ELR (cell line): ENCODE measurements at regions not wholly inside any gene's neighbourhood (a gene's known extent, or its start where the extent isn't known, plus 50 kb on each side); places are given as distances from the start of the nearest gene placed in this dataset.

Experiments used
- DNase-seq: peaks from one replicate; pipeline ENCODE4 v3.0.0-alpha.2; 2015; ENCODE audit warnings: low read depth

DNA sequence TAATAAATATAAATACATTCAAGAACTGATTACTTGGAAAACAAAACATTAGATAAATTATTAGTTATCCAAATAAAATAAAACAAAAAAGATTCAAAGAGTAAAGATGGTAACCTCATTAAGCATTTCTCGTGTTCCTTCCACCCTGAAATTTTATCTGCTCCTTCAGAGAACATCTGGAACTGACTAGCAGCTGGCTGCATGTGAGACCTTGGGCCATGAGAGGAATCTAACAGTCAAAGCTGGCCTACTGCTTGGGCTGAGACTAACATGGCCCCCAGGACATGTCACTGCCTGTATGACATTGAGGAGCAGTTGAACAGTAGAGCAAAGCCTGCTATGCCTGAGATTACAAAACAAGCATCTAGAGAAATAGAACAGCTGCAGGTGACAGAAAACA is 208.5 kb upstream of the ZSWIM2 start:
- DNase-seq = no peak

DNA sequence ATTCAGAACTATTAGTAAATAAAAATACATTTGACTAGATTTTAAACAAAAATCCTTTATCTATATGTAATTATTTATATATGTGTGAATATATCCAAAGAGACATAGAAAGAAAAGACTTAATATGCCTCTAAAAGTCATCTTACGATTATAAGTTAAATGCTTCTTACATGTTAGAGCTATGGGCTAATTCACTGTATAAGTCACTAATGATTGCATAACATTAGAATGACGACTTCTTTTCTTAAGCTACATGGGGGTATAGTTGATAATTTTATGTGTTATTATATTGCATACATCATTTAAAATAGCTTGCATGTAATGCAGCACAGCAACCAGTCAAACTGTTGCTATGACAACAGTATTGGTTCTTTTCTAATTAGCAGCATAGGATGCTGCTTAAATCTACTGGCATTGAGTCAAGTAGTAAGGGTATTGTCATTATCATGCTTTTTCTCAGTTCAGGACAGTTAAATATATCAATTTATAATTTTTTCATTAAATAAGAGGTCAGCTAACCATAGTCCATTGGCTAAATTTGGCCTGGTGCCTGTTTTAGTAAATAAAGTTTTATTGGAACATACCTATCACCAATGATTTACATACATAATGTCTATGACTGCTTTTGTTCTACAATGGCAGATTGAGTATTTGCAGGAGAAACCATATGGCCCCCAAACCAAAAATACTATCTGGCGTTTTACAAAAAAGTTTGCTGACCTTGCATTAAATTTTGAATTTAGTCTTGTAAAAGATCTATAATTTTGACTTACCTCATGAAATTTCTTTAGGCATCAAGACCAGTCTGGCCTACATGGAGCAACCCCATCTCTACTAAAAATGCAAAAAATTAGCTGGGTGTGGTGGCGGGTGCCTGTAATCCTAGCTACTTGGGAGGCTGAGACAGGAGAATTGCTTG is 207.7 kb upstream of the ZSWIM2 start:
- DNase-seq = no peak

DNA sequence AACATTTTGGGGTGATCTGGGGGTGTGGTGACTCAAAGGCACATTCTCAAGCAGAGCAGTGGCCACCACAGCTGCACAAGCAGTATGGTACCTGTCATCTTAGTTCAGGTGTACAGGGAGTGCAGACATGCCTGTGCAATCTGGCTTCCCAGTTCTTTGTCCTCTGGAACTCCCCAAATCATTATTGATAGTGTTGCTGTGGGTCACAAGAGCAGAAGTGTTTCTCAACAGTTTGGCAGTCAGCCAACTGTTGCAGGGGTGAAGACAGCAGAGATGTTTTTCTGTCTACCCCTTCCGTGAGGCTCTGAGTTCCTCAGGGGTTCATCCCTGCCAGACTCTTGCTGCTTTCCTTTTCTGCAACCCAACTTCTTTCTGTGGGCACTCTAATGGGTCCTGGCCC is 206.5 kb upstream of the ZSWIM2 start:
- DNase-seq = no peak

DNA sequence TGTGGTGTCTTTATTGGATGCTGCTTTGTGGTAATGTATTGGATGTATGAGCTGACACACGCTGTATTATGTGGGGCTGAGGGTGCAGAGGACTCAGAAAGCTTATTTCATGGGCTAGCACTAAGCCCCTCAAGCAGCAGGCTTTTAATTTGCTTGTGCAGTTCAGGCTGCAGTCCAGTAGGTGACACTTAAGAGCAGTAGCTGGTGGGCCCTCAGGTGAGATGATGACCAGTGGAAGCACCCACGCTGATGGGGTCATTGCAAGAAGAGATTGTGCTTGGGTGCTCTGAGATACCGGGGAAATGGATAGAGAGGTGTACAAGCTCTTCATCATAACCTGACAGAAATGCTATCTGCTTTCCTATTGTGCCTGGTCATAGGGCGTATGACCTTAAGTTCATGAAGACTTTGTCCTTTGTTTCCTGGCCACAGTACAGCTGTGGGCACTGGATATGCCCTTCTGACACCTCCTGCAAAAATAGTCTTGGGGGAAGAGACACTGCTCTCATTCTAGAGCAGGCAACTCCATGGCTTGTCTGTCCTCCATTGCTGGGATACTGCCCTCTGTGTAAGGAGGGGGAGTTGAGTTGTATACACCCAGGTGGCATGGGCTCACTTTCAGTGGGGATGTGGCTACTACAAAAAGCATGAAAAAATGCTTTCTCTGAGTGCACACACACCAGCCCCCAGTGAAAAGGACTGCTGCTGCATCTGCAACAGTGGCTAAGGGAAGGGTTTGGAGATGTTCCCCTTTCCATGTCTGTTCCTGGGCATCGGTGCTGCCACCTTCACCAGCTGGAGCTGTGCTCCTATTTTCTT is 205.7 kb upstream of the ZSWIM2 start:
- DNase-seq = no peak

DNA sequence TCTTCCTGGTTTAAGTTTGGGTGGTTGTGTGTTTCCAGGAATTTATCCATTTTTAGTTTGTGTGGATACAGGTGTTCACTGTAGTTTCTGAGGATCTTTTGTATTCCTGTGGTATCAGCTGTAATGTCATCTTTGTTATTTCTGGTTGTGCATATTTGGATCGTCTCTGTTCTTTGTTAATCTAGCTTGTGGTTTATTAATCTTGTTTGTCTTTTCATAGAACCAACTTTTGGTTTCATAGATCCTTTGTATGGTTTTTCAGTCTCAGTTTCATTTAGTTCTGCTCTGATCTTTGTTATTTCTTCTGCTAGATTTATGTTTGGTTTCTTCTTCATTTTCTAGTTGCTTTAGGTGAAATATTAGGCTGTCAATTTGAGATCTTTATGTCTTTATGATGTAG is 202.4 kb upstream of the ZSWIM2 start:
- DNase-seq = no peak

DNA sequence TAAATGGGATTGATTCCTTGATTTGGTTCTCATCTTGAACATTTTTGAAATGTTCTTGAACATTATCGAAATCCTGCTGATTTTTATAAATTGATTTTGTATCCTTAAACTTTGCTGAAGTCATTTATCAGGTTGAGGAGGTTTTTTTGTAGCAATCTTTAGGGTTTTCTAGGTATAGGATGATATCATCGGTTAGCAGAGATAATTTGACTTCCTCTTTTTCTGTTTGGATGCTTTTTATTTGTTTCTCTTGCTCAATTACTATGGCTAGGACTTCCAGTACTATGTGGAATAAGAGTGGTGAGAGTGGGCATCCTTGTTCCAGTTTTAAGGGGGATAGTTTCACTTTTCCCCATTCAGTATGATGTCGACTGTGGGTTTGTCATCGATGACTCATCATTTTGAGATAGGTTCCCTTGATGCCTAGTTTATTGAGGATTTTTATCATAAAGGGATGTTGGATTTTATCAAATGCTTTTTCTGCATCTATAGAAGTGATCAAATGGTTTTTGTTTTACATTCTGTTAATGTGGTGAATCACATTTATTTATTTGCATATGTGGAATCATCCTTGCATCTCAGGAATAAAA is 201.5 kb upstream of the ZSWIM2 start:
- DNase-seq = peak; percentile 70

DNA sequence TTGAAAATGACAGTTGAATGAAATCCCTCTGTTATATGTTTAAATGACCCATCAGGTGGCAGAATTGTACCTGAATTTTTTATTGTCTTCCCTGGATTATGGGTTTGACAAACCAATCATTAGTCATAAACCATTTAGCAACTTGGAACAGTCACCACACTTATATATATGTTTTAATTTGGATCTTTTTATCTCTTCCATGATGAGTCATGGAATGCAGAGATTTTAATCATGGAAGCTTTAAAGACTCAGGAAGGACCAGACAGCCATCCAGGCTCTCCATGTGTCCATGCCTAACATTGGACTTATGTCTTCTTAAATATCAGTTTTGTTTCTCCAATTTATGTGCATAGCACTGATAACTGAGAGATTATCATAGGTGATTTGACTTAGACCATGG is 188.3 kb upstream of the ZSWIM2 start:
- peak; percentile 59 for DNase-seq

DNA sequence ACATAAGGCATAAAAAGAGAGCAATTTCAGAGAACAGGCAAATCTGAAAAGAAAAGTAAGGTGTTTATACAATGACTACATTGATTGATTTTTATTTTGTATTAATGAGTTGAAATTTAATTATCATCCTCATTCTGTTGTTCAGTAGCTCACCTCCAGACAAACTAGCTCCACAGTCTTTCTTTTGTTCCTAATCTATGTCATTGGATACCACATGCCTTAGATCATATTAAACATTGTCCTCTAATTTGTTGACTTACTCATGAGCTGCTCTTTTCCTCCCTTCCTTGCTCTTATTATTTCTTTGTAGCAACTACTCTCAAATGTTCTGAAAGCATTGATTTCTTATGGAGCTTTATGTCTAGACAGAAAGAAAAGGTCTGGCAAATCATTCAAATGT is 185.5 kb upstream of the ZSWIM2 start:
- DNase-seq = no peak

DNA sequence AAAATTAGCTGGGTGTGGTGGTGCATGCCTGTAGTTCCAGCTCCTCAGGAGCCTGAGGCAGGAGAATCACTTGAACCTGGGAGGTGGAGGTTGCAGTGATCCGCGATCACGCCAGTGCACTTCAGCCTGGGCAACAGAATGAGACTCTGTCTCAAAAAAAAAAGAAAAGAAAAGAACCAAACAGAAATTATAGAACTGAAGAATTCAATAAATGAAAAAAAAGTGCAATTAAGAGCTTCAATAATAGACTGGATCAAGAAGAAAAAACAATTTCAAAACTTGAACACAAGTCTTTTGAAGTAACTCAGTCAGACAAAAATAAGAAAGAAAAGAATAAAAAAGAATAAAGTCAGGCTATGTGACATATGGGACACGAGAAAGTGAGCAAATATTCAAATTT is 175.8 kb upstream of the ZSWIM2 start:
- DNase-seq = no peak

DNA sequence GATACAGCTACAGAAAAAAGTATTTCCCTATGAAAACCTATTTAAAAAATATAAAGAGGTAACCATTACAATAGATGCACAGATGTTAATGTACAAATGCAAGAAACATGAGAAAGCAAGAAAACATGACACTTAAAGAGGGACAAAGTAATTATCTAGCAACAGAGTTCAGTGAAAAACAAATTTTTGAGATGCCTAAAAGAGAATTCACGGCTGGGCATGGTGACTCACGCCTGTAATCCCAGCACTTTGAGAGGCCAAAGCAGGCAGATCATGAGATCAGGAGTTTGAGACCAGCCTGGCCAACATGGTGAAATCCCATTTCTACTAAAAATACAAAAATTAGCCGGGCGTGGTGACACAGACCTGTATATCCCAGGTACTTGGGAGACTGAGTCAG is 175.0 kb upstream of the ZSWIM2 start:
- peak; percentile 53 for DNase-seq

DNA sequence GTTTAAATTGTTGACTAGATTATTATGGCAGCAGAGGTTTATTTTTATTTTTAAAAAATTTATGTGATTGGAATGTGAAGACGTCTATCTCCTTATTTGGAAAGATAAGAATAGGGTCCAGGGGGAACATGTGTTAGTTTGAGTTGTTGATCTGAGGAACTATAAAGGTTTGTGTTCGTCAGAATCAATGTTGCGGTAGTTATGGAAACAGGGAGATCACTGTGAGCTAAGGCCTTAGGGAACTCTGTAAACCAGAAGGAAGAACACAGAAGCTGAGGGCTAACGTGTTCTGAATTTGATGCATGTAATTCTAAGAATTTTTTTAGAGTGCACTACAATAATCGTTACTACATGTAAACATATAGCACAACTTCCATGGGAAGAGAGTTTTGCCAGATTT is 168.5 kb upstream of the ZSWIM2 start:
- no peak for DNase-seq

DNA sequence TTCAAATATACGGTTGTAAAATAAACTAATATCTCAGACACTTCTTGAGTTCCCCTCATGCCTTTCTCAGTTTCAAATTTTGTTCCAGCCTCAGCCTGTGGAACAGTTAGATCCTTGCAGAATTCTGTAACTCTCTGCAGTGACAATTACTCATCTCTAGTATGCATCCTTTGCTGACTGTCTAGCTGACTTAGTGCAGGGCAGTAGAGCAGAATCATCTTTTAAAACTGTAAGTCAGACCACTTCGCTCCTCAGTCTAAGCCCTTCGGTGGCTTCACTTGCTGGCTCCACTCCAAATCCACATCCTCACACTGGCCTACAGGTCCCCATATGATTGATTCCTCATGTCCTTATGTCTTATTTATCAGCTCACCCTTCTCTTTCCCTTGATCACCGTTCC is 164.1 kb upstream of the ZSWIM2 start:
- DNase-seq = peak; percentile 27

DNA sequence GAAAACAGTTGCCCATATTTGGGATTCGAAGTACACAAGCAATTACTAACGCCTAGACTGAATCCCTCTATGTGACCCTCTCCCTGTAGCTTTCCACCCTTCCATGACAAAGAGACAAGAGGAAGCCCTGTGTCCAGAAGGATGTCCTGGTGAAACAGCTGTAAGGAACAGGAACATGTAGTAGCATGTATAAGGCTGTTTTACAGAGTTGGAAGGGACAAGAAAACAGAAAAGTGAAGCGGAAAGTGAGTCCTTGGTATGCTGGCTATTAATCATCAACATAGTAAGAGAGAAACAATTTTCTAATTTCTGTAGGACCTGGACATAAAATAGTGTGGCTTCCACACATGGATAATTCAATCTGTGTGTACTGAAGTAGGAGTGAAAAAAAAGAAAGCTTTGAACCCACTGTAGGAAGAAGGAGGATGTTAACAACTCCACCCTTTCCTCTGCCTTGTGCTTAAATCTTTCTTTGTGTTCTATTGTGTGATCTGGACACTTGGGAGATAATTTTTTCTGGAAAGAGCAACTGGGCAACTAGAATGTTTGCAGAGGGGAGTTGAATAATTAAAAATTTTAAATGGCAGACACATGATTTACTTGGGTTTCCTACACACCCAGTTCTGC is 162.3 kb upstream of the ZSWIM2 start:
- no peak for DNase-seq

DNA sequence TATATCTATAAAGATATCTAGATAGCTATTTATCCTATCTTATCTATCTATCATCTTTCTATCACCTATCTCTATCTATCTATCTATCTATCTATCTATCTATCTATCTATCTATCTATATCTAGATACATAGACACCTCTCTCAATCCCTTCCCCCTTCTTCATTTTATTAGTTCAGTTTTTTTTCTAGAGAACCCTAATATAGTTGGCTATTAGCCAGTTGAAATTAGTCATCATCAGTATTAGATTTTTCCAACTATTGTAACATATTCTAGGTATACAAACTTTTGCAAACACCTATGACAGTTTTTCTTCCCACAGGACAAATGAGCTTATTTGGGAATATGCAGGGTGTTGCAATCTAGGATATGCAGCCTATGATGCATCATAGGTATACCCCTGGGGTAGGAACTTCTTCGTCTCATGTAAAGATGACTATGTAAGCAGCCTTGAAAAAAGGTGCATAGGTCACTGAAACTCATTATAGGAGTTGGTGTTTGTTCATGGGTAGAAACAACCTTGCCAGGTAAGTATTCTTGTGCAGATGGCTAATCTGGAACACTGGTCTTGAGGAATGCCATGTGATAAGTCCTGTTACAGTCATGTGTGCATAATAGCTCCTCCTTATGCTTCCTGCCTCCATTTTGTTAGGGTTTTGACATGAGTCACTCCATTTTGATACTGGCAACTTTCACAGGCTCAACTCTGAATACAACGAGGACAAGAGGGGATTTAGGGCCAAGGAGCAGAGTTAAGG is 160.7 kb upstream of the ZSWIM2 start:
- DNase-seq = no peak

DNA sequence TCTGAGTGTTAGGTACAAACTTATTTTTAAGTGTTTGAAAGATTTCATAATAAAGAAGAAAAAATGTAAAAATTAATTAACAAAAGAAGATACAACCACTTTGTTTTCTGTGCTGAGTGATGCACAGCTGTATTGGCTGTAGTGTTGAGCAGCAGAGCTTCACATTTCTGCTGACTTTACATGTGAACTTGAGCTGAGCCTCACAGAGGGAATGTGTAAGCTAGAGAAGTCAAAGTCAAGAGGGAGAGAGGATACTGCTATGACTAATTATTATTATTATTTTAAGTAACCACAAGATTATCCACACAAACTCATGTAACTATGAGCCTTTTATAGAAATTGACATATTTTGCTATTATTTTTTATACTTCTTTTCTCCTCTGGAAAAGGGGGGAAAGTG is 159.1 kb upstream of the ZSWIM2 start:
- DNase-seq = peak; percentile 64

DNA sequence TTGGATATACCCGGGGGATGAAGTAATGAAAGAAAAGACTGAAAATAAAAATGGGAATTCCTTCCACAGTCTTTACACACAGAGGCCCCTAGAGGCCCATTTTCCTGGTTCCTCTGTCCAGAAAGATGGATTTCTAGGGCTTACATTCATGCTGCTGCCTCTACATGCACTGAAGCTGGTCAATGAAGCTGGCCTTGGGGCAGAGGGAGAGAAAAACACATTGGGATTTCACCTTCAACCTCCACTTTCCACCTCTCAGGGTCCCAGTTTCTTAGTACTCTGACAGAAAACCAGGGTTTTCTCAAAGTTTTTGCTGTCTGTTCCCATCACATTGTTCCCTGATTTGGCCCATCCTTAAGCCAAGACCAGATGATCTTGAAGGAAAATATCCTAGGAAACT is 154.6 kb upstream of the ZSWIM2 start:
- no peak for DNase-seq

DNA sequence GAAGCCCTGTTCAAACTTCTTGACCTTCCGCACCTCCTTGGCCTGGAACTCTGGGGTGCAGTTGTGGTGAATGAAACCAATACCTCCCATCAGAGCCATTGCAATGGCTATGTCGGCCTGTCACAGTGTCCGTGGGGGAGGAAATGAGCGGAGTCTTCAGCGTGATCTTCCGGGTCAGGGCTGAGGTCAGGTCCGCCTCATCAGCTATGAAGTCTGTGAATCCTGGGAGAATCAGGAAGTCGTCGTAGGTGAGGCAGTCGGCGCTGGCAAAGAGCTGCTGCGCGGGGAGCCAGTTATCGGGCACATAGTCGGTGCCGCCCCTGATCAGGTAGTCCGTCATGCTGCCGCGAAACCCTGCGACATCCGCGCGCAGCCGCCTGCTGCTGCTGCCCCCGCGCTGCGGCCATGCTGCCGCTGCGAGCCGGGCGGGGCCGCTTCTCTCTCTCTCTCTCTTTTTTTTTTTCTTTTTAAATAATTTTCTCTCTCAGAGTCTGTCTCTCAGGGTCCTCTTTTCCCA is 154.1 kb upstream of the ZSWIM2 start:
- DNase-seq = no peak

DNA sequence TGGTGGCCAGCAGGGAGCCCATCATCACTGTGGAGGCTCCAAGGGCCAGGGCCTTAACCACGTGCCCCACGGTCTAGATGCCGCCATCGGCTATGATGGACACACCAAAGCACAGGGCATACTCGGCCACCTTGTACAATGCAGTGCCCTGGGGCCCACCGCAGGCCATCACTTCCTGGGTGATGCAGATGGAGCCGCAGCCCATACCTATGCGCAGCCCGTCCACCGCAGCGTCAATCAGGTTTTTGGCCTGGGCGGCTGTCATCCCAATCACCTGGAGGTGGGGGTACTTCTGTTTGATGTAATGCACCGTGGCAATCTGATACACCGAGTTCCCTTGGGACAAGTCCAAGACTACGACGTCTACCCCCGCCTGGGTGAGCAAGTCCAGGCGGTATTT is 153.3 kb upstream of the ZSWIM2 start:
- DNase-seq = no peak

DNA sequence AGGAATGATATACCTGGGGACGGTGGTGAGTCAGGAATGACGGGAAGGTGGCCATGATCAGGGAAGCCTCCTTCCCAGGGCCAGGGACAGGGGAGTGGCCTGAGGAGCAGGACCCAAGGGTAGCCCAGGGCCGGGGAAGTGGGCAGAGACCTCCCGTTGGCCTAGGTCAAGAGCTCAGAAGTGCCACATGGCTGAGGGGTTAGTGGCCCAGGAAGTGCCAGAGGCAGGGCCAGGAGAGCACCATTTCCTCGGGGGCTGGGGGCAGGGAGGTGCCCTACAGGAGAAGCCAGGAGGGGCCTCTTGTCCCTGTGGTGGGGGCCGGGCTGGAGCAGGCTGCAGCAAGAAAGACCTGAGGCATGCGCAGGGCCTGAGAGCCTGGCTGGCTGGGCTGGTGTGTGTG is 152.3 kb upstream of the ZSWIM2 start:
- no peak for DNase-seq

DNA sequence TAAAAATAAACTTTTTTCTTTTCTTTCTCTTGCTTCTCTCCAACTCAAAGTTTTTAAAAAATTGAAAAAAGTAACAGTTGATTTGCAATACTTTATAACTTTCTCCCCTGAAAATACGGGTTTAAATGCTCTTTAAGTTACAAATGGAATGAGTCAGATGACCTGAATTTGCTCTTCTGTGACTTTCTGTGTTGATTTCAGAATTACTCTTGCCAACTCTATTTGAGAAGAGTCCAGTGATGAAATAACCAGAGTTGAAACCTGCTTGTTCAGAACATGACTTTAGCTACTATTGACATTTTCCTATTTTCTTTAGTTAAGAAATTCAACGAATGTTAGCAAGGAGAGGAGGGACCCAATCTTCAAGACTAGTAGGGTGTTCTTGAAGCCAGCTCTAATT is 146.1 kb upstream of the ZSWIM2 start:
- peak; percentile 68 for DNase-seq

DNA sequence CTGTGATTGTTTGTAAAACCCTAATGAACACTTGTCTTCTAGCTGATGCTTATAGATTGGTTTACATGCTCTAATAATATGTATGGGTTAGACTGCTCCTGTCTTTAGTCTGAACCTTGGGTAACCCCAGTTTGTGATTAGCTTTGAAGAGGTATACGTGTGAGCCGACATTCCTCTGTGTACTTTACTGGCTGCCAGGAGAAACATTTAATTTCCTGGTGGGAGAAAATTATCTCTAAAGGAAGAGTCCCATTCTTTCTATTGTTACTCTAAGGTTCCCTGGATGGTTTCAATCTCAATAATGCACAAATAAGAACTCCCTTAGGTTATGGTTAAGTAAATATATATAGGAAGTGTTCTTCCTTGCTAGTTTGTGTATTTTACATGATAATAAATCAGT is 143.6 kb upstream of the ZSWIM2 start:
- DNase-seq = no peak
